Epithelial cell of prostate (primary cell): ENCODE measurements at regions not wholly inside any gene's neighbourhood (a gene's known extent, or its start where the extent isn't known, plus 50 kb on each side); places are given as distances from the start of the nearest gene placed in this dataset.
"Not testable (repeated sequence)": the region's sequence is repeated elsewhere in the genome, so short reads cannot be mapped to it uniquely, and the experiment has no call there.

Source experiments
- DNase-seq: peaks from one replicate; pipeline ENCODE4 v3.0.0-alpha.2; 2011; ENCODE audit warnings: low read depth, low spot score
- H3K27ac ChIP-seq: fragments of 450-650 bp; 2 replicates; pipeline ENCODE4 v1.5.1; 2017; ENCODE audit warnings: mild to moderate bottlenecking

DNA sequence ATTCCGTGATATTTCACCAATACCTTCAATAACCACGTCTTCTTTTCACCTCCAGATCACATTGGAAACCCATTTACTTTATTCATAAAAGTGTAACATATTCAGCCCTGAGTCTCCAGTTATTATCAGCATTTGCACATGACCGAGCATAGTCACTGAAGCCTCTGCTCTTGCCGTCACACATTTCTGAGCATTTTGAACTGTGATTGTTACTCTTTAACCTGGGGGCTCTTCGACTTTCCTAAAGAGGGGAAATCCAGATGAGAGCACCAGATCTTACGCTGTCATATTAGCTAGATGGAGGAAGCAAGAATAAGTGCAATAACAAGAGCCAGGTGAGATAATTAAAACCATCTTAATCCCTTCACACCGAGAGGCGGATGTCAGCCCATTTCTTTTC, 260.0 kb upstream of the NRP1 start:
- DNase-seq: no peak

DNA sequence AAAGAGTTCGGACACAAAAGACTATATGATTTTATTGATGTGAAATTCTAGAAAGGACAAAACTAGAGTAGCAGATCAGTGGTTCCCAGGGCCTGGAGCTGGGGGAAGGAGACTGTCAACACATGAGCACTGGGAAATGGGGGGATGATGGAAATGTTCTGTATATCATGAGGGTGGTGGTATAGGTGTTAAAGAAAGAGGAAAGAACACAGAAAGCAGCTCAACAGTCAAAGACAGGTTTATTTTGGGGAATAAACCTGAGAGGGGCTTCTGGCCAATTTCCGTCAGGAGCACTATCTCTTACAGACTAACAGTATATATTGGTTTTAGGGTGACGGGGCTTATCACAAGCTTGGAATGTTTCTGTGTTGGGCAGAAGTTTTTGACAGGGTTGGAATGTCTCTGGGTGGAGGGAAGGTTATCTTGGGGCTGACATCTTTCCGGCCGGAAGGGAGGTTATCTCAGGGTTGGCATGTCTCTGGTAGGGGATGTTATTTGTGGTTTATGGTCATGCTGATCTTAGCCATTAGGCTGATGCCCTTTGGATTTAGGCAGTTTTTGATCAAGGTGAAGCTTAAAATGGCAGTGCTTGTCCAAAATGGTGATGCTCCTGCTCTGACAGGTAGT, 254.6 kb upstream of the NRP1 start:
- DNase-seq: no peak
- no peak overlapping the region for H3K27ac ChIP-seq

More for the DNA sequence above, 260.0 kb upstream of the NRP1 start:
- H3K27ac ChIP-seq: no peak overlapping the region

GRCh38 chr10:33584596-33584995, 250.1 kb upstream of the NRP1 start:
- DNase-seq, H3K27ac ChIP-seq: not testable (repeated sequence)

DNA sequence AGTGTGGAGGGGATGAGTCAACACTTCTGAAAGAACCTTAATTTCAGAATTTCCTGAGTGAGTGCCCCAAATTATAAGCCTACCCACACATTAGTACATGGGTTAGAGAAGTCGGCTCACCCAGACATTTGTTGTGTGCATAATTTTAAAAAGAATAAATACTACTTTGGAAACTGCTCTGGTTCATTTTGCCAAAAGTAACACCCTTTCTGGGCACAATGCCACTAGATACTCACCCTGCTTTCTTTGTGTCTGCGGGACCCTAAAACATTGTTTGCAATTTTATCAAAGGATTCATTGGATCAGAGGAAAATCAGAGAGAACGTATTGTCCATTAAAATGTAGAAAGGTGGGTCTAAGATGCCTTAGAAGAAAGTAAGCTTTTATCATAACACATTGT, 245.5 kb upstream of the NRP1 start:
- no peak overlapping the region for H3K27ac ChIP-seq
- no peak for DNase-seq

DNA sequence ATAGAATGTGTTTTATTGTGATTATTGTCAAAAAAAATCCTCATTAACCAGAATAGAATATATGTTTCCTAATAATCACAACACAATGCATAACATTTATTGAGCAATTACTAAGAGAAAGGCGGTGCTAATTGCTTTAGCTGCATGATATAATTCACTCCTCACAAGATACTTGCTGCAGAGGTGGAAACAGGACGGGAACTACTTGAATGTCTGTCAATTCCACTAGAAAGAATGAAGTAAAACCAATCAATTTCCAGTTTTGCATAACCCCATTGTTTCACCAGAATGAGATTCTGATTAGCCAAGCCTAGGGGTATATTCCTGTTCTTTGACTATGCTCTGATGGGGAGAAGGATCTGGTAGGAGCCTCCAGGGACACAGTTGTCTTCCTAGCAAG, 239.1 kb upstream of the NRP1 start:
- no peak overlapping the region for H3K27ac ChIP-seq
- no peak for DNase-seq

GRCh38 chr10:33571616-33572015, 237.1 kb upstream of the NRP1 start:
- peak overlapping the region; percentile 41 for H3K27ac ChIP-seq
- DNase-seq: peak; percentile 61

DNA sequence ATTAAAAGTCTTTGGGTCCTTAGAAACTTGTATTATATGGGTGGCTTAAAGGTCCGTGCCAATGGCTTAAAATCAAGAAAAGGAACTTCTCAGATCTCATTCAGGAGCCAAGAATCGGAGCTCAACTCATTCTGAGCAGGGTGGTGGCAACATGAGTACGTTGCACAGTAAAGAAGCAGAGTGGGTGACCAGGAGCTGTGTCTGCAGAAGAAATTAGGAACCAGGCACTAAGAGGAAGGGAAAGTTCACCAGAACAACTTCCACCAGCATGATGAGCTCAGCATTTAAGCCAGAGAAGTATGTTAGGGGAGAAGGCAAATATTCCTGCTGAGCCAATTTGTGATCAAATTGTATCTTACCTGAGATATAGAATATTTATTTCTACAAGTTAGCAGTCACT, 236.0 kb upstream of the NRP1 start:
- no peak for DNase-seq
- no peak overlapping the region for H3K27ac ChIP-seq

DNA sequence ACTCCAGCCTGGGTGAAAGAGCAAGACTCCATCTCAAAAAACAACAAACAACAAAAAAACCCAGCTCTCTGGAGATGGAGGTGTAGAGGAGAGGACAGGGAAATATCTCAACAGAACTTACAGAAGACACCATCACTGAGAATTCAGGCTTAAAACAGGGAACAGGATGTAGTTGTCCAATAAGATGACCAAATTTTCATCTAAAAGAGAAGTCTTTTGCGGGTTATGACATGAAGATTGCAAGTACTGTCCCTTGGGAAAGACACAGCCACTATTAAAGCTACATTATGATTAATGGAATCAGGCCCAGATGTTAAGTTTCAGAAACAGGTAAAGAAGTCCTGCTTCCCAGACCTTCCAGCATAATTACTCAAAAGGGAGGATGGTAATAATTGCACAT, 235.2 kb upstream of the NRP1 start:
- no peak overlapping the region for H3K27ac ChIP-seq
- no peak for DNase-seq

- no peak overlapping the region for H3K27ac ChIP-seq
- DNase-seq: no peak
Observed at GRCh38 chr10:33566426-33566825, 232.0 kb upstream of the NRP1 start.

DNA sequence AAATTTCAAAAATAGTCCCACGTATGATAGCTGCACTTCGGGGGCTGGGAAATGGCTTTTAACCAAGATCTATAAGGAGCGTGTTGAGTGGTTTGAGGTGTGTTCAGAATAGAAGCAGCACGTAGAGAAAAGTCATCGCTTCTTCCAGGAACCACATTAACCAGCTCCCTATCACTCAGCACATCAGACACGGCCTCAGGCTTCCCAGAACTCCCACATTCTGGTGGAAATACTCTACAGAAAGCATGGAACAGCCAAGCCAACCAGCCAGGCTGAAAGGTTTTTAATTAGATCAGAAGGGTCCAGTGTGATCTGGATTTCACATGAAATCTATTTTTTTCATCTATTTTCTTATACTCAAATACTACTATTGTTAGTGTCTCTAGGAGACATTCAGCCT, 231.5 kb upstream of the NRP1 start:
- H3K27ac ChIP-seq: no peak overlapping the region
- DNase-seq: no peak

DNA sequence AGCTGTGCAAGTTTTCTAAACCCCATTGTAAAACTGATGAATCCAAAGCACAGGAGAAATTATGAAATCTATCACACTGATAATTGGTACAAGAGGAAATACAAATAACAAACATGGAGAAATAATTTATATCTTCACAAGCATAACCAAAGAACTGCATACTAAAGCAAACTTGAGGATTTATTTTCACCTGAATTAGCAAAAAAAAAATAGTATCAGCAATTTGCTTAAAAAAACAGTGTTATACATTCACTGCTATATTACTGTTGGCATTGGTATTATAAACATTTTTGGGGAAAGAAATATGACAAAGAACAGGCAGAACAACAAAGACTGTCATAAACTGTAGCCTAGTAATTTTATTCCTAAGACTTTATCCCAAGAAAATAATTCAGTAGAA, 230.8 kb upstream of the NRP1 start:
- DNase-seq: no peak
- no peak overlapping the region for H3K27ac ChIP-seq

- DNase-seq: no peak
- no peak overlapping the region for H3K27ac ChIP-seq
Observed at GRCh38 chr10:33559105-33559504, 224.6 kb upstream of the NRP1 start.

DNA sequence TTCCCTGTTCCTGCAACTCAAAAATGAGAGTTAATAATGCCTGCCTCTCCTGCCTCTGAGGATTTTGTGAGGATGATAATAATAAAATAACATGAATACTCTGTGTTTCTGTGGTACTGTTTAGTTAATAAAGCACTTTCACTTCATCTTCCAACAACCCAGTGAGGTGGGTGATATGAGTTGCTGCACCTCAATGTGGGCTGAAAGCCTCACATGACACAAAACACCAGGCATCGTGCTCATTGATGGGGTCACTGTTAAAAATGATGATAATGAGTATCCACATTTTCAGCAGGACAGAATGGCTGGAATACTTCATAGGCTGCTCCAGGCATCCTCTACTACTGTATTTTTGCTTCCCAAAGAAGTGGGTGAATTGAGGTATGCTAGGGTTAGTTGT, 222.8 kb upstream of the NRP1 start:
- H3K27ac ChIP-seq: no peak overlapping the region
- DNase-seq: no peak

DNA sequence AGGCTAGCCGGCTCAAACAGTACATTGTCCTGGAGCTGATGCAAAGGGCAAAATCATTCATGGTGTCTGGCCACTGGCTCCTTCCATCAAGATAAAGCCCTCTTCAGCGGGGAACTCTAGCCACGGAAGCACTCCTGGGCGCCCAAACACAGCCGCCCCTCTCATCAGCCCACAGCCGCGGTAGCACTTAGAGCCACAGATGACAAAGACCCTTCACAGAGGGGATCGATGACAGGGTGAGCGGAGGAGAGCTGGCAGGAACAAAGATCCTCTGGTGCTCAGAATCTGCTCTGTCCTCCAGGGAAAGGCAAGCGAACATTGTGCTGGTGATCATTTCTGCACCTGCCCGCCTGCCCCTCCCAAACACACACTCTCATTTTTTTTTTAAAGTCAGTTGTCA, 222.2 kb upstream of the NRP1 start:
- no peak overlapping the region for H3K27ac ChIP-seq
- DNase-seq: no peak

DNA sequence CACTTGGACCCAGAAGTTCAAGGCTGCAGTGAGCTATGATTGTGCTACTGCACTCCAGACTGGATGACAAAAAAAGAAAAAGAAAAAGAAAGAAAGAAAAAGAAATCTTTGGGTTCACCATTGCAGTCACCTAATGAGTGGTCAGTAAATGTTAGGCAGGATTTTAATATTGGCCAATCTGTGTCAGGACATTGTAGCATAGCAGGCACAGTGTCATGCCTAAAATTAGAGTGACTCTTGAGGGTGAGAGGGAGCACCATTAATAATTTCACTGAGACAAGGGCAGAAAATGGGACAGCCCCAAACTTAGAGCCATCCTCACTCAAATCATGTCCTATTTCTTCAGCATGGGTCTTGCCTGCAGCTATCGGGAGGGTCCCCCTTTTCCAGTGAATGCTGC, 221.6 kb upstream of the NRP1 start:
- no peak for DNase-seq
- H3K27ac ChIP-seq: no peak overlapping the region

GRCh38 chr10:33553748-33554571, 219.5 kb upstream of the NRP1 start:
- DNase-seq: no peak
- no peak overlapping the region for H3K27ac ChIP-seq

DNA sequence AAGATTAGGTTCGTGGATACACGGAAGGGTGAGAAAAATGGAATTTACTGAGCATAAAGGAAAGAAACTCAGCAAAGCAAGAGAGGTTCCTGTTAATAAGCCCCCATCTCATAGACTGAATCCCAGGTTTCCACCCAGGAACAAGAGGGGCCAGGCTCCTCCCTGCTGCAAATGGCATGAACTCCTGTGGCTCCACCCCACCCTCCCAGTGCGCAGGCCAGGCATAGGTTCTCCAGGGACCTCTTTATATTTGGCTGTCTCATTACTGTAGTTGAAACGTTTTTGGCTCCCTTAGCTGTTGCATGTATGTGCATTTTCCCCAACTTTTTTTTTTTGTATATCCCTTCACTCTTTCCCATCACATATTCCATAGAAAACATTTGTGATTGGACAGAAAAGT, 217.8 kb upstream of the NRP1 start:
- DNase-seq: no peak

GRCh38 chr10:33550811-33551210, 216.3 kb upstream of the NRP1 start:
- H3K27ac ChIP-seq: no peak overlapping the region
- no peak for DNase-seq

More for the DNA sequence above, 217.8 kb upstream of the NRP1 start:
- no peak overlapping the region for H3K27ac ChIP-seq

- H3K27ac ChIP-seq: no peak overlapping the region
- no peak for DNase-seq
Observed at GRCh38 chr10:33547976-33548375, 213.5 kb upstream of the NRP1 start.

DNA sequence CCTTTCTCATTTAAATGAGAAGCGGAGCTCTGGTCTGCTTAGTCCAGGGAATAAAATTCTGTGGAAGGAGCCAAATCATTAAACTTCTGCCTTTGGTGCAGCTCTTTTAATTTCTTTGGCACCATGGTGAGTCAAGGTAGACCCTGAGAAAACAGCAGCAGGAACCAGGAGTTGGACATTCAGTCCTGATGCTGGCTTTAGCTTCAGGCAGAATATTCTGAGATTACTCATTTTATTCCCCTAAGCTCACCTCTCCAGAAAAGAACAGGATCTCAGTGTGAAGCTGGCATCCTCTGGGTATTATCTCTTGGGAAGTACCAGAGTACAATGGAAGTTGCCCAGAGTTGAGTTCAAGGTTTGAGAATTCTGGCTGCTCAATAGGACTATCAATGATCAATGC, 211.6 kb upstream of the NRP1 start:
- H3K27ac ChIP-seq: no peak overlapping the region
- no peak for DNase-seq

DNA sequence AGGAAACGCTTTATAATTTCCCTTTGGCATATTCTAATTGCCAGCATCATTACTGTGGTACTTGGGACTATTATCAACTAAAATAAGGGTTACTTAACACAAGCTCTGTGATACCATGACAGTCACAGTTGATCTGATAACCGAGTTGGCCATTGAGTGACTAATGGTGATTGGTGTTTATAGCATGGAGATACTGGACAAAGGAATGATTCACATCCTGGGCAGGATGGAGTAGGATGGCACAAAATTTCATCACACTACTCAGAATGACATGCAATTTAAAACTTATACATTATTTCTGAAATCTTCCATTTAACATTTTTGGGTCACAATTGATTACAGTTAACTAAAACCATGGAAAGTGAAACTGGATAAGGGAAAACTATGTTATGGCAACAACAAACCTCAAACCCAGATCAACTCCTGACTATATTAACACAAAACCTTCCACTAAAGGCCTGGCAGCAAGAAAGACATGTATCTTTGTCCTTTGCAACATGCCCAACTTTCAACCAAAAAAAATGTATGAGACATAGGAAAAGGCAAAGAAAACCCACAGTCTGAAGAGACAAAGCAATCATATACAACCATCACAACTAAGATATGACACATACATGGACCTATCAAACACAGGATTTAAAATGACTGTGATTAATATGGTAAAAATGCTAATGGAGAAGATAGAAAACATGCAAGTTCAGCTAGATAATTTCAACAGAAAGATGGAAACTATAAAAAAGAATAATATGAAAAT, 208.5 kb upstream of the NRP1 start:
- peak; percentile 50 for DNase-seq
- H3K27ac ChIP-seq: peak overlapping the region; percentile 96
